Neural cell (in vitro differentiated cells): ENCODE measurements at regions not wholly inside any gene's neighbourhood (a gene's known extent, or its start where the extent isn't known, plus 50 kb on each side); places are given as distances from the start of the nearest gene placed in this dataset.

Experiments used
- CTCF ChIP-seq: fragments of 450-650 bp; IDR thresholded peaks from 2 replicates; pipeline ENCODE4 v1.5.1; 2014; ENCODE audit warnings: antibody characterized with exemption, mild to moderate bottlenecking, moderate library complexity; ENCODE audit not compliant: poor library complexity, severe bottlenecking
- EP300 ChIP-seq: fragments of 450-650 bp; conservative IDR thresholded peaks from 2 replicates; pipeline ENCODE4 v1.6.1; 2014; ENCODE audit warnings: antibody characterized with exemption, mild to moderate bottlenecking, moderate library complexity; ENCODE audit not compliant: poor library complexity, severe bottlenecking
- EZH2 ChIP-seq: fragments of 200-600, 300-800 bp; shearing (Covaris generic), sonication (generic); IDR thresholded peaks from 2 replicates; pipeline ENCODE4 v1.6.1; 2014; ENCODE audit warnings: antibody characterized with exemption, low read length, borderline replicate concordance, mild to moderate bottlenecking; ENCODE audit not compliant: insufficient read depth, poor library complexity, severe bottlenecking
- POLR2AphosphoS5 ChIP-seq: IDR thresholded peaks from 2 replicates; pipeline ENCODE4 v1.6.1; 2012
- RAD21 ChIP-seq: fragments of 450-650 bp; conservative IDR thresholded peaks from 2 replicates; pipeline ENCODE4 v1.6.1; 2014; ENCODE audit warnings: antibody characterized with exemption, mild to moderate bottlenecking, moderate library complexity
- SMC3 ChIP-seq: fragments of 450-650 bp; conservative IDR thresholded peaks from 2 replicates; pipeline ENCODE4 v1.6.1; 2014; ENCODE audit warnings: antibody characterized with exemption, mild to moderate bottlenecking, moderate library complexity; ENCODE audit not compliant: poor library complexity
- TAF1 ChIP-seq: IDR thresholded peaks from 2 replicates; pipeline ENCODE4 v1.6.1; 2012; ENCODE audit warnings: low read depth

- TF ChIP-seq TAF1 (no peak), EP300 (no peak), CTCF (no peak), SMC3 (no peak), POLR2AphosphoS5 (no peak), EZH2 (no peak), RAD21 (no peak)
Measured at GRCh38 chr2:191499874-191500565, 177.9 kb upstream of the NABP1 start.
